Keratinocyte (primary cell): ENCODE measurements at regions not wholly inside any gene's neighbourhood (a gene's known extent, or its start where the extent isn't known, plus 50 kb on each side); places are given as distances from the start of the nearest gene placed in this dataset.

ENCODE experiments used
- DNase-seq: peaks from one replicate; pipeline ENCODE4 v3.0.0-alpha.2; 2011; ENCODE audit warnings: low read depth, missing footprints, low spot score
- FAIRE-seq: peaks from 2 replicates; lab custom pipeline; 2011; peaks lifted over from hg19 to GRCh38; lab: Jason Lieb, UNC
- H2AFZ ChIP-seq: 2 replicates; pipeline ENCODE4 v1.6.0; 2012; ENCODE audit warnings: low read length, control low read depth, inconsistent platforms; ENCODE audit not compliant: control insufficient read depth
- H3K27ac ChIP-seq: 2 replicates; pipeline ENCODE4 v1.5.1; 2011; ENCODE audit warnings: low read length; ENCODE audit not compliant: control insufficient read depth, insufficient read depth
- H3K27me3 ChIP-seq: 3 replicates; pipeline ENCODE4 v1.6.0; 2011; ENCODE audit warnings: low read length; ENCODE audit not compliant: control insufficient read depth, insufficient read depth; ENCODE audit errors: extremely low read depth
- H3K36me3 ChIP-seq, 2 experiments: 2 replicates in 1 of 2; 3 replicates in 1 of 2; pipeline ENCODE4 v1.5.1; 2011; ENCODE audit warnings: low read length in 2 of 2, mild to moderate bottlenecking in 1 of 2; ENCODE audit not compliant: control insufficient read depth in 2 of 2, insufficient read depth in 2 of 2; ENCODE audit errors: extremely low read depth in 1 of 2
- H3K4me1 ChIP-seq: 3 replicates; pipeline ENCODE4 v1.5.1; 2011; ENCODE audit warnings: low read length; ENCODE audit not compliant: control insufficient read depth, insufficient read depth; ENCODE audit errors: extremely low read depth
- H3K4me2 ChIP-seq: 3 replicates; pipeline ENCODE4 v1.6.0; 2011; ENCODE audit warnings: low read depth, low read length; ENCODE audit not compliant: control insufficient read depth, insufficient read depth; ENCODE audit errors: extremely low read depth
- H3K4me3 ChIP-seq, 3 experiments: fragments of 200-600 bp in 1 of 3; sonication (generic) in 1 of 3; 2 replicates in 2 of 3; 3 replicates in 1 of 3; pipeline ENCODE4 v1.5.1; 2011 to 2016; ENCODE audit warnings: low read length in 3 of 3, mild to moderate bottlenecking in 3 of 3, control low read depth in 2 of 3, inconsistent platforms in 1 of 3, low read depth in 1 of 3, mixed read lengths in 1 of 3, mixed run types in 1 of 3, moderate library complexity in 1 of 3; ENCODE audit not compliant: control insufficient read depth in 2 of 3, insufficient read depth in 2 of 3; ENCODE audit errors: extremely low read depth in 1 of 3
- H3K79me2 ChIP-seq: 2 replicates; pipeline ENCODE4 v1.6.0; 2012; ENCODE audit warnings: low read length; ENCODE audit not compliant: control insufficient read depth, insufficient read depth
- H3K9ac ChIP-seq: 3 replicates; pipeline ENCODE4 v1.6.0; 2011; ENCODE audit warnings: low read length; ENCODE audit not compliant: control insufficient read depth, insufficient read depth; ENCODE audit errors: extremely low read depth
- H3K9me1 ChIP-seq: 3 replicates; pipeline ENCODE4 v1.6.0; 2011; ENCODE audit warnings: low read length; ENCODE audit not compliant: control insufficient read depth, insufficient read depth; ENCODE audit errors: extremely low read depth
- H3K9me3 ChIP-seq: 2 replicates; pipeline ENCODE4 v1.5.1; 2012; ENCODE audit warnings: low read depth, low read length; ENCODE audit not compliant: control insufficient read depth
- H4K20me1 ChIP-seq: 3 replicates; pipeline ENCODE4 v1.6.0; 2011; ENCODE audit warnings: low read length; ENCODE audit not compliant: control insufficient read depth, insufficient read depth; ENCODE audit errors: extremely low read depth
- CTCF ChIP-seq, 3 experiments: IDR thresholded peaks in 1 of 3; conservative IDR thresholded peaks in 1 of 3; optimal IDR thresholded peaks in 1 of 3; 2 replicates in 2 of 3; 3 replicates in 1 of 3; pipeline versions ENCODE3 to v1.5.1; 2011; ENCODE audit warnings: low read length in 3 of 3, mild to moderate bottlenecking in 3 of 3, moderate library complexity in 2 of 3, control low read depth in 1 of 3, inconsistent platforms in 1 of 3; ENCODE audit not compliant: insufficient read depth in 2 of 3; ENCODE audit errors: extremely low read depth in 1 of 3
- EZH2 ChIP-seq: IDR thresholded peaks from one replicate; pipeline ENCODE4 v1.6.1; 2012; ENCODE audit warnings: inconsistent platforms, mild to moderate bottlenecking, low read length, moderate library complexity
- dilution Hi-C: fragments of 300-500 bp; cut with MboI; formaldehyde crosslinking; loops from one replicate; pipeline ENCODE4 v1.7.0; 2020; ENCODE audit warnings: low sequenced_read_pairs; ENCODE audit not compliant: extremely low pct_ligation_motif_present

DNA sequence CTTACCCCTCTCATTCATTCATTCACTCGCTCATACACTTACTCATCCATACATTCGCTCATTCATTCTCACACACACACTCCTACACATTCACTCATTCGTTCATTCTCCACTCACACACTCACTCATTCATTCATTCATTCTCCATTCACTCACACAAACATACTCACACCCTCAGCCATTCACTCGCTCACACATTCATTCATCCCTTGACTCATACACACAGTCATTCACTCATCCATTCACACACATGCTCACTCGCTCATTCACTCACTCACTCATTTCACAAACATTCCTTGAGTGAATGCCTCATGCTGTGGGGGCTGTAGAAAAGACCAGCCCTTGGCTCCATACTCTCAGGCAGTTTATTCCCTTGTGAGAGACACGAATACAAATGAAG is 151.1 kb upstream of the MAMLD1 start:
- dilution Hi-C loops: no loop called here
- Histone ChIP-seq H3K9ac (no peak overlapping the region), H3K36me3 (no peaks in the 10 kb centered on the region), H3K9me1 (no peaks in the 10 kb centered on the region), H3K4me3 (no peak overlapping the region), H3K27ac (no peak overlapping the region), H3K79me2 (no peaks in the 10 kb centered on the region), H3K27me3 (no peaks in the 10 kb centered on the region), H2AFZ (no peak overlapping the region), H4K20me1 (no peaks in the 10 kb centered on the region), H3K4me2 (no peak overlapping the region), H3K4me1 (peaks cover 3% of the 10 kb centered on the region), H3K9me3 (no peaks in the 10 kb centered on the region)
- no peak for DNase-seq
- FAIRE-seq: no peak
- TF ChIP-seq EZH2 (no peak), CTCF (optimal IDR thresholded peaks at IDR 0.05 in 1 of 3, IDR thresholded peaks at IDR 0.05 in 1 of 3, conservative IDR thresholded peaks at IDR 0.05 in 1 of 3; ENCODE audit: extremely low read depth in 1 of 3, insufficient read depth in 2 of 3, low read length in 3 of 3) (no peak)

- H3K79me2 ChIP-seq: no peaks in the 10 kb centered on the region
- no peak overlapping the region for H3K4me2 ChIP-seq
- no peak overlapping the region for H3K4me3 ChIP-seq
- peaks cover 3% of the 10 kb centered on the region for H3K4me1 ChIP-seq
- DNase-seq: no peak
- H2AFZ ChIP-seq: no peak overlapping the region
- dilution Hi-C loops: no loop called here
- no peak for TF ChIP-seq CTCF (optimal IDR thresholded peaks at IDR 0.05 in 1 of 3, IDR thresholded peaks at IDR 0.05 in 1 of 3, conservative IDR thresholded peaks at IDR 0.05 in 1 of 3; ENCODE audit: extremely low read depth in 1 of 3, insufficient read depth in 2 of 3, low read length in 3 of 3)
- no peak for TF ChIP-seq EZH2
- no peaks in the 10 kb centered on the region for H3K36me3 ChIP-seq
- H3K9me1 ChIP-seq: no peaks in the 10 kb centered on the region
- H3K9ac ChIP-seq: no peak overlapping the region
- no peak overlapping the region for H3K27ac ChIP-seq
- no peaks in the 10 kb centered on the region for H4K20me1 ChIP-seq
- no peak for FAIRE-seq
- no peaks in the 10 kb centered on the region for H3K27me3 ChIP-seq
- H3K9me3 ChIP-seq: no peaks in the 10 kb centered on the region
Measured at GRCh38 chrX:150212672-150213480, 150.2 kb upstream of the MAMLD1 start.
